ENCODE measurements at regions not wholly inside any gene's neighbourhood (a gene's known extent, or its start where the extent isn't known, plus 50 kb on each side); places are given as distances from the start of the nearest gene placed in this dataset.

DNA sequence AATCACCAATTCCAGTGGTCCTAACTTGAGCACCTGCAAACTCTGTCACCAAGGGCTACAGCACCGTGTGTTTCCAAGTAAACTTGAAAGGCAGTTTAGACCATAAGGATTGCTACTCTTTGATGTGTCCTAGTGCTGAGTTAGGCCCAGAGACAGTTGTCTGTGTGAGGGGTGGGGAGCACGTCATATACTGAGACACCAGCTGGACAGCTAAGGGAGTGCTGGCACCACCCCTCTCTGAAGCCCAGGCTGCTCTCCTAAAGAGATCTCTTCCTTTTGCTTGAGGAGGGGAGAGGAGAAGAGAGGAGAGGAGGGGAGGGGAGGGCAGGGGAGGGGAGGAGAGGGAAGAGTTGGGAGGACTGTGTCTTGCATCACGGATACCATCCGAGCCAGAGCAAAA lies 218.7 kb upstream of the TACR3 start:
- Histone ChIP-seq H3K9me3 (peaks cover 0 to 6% (median 0%) of the 10 kb centered on the region in 12 donors), H3K4me1 (no peaks in the 10 kb centered on the region), H3K27me3 (no peaks in the 10 kb centered on the region), H3K4me3 (no peak overlapping the region), H3K27ac (no peak overlapping the region), H3K36me3 (no peaks in the 10 kb centered on the region)
- no peak for TF ChIP-seq POLR2A (IDR thresholded peaks at IDR 0.05)
- TF ChIP-seq, protein P1, sequence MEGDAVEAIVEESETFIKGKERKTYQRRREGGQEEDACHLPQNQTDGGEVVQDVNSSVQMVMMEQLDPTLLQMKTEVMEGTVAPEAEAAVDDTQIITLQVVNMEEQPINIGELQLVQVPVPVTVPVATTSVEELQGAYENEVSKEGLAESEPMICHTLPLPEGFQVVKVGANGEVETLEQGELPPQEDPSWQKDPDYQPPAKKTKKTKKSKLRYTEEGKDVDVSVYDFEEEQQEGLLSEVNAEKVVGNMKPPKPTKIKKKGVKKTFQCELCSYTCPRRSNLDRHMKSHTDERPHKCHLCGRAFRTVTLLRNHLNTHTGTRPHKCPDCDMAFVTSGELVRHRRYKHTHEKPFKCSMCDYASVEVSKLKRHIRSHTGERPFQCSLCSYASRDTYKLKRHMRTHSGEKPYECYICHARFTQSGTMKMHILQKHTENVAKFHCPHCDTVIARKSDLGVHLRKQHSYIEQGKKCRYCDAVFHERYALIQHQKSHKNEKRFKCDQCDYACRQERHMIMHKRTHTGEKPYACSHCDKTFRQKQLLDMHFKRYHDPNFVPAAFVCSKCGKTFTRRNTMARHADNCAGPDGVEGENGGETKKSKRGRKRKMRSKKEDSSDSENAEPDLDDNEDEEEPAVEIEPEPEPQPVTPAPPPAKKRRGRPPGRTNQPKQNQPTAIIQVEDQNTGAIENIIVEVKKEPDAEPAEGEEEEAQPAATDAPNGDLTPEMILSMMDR (IDR thresholded peaks at IDR 0.05), result no peak
- ATAC-seq (no peak), DNase-seq (no peak)
- intact Hi-C loops (cut with DNase I), result no loop called here
- 75 to 87% (median 85%) methylated on average over 4 of the region's 4 CpGs for WGBS, 4 donors

DNA sequence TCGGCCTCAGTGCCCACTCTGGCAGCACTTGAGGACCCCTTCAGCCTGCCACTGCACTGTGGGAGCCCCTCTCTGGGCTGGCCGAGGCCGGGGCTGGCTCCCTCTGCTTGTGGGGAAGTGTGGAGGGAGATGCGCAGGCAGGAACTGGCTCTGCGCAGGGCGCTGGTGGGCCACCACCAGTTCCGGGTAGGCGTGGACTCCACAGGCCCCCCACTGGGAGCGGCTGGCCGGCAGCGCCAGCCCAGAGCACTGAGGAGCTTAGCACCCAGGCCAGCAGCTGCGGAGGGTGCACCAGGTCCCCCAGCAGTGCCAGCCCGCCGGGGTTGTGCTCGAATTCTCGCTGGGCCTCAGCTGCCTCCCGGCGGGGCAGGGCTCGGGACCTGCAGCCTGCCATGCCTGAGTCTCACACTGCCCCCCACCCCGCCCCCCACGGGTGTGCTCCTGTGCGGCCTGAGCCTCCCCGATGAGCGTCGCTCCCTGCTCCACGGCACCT lies 216.9 kb upstream of the TACR3 start:
- Histone ChIP-seq H3K36me3 (no peaks in the 10 kb centered on the region), H3K27ac (no peak overlapping the region), H3K4me1 (no peaks in the 10 kb centered on the region), H3K27me3 (peaks cover 0 to 3% (median 0%) of the 10 kb centered on the region in 9 donors), H3K9me3 (peaks cover 0 to 6% (median 0%) of the 10 kb centered on the region in 12 donors), H3K4me3 (no peak overlapping the region)
- TF ChIP-seq, protein P1 (IDR thresholded peaks at IDR 0.05), result no peak
- no peak for TF ChIP-seq POLR2A (IDR thresholded peaks at IDR 0.05)
- intact Hi-C loops (cut with DNase I), result no loop called here
- DNase-seq (peak in 1 of 5 donors; percentile 52), ATAC-seq (no peak)
- WGBS, 4 donors, result 93 to 98% (median 96%) methylated on average over 12 to 26 of the region's 26 CpGs

DNA sequence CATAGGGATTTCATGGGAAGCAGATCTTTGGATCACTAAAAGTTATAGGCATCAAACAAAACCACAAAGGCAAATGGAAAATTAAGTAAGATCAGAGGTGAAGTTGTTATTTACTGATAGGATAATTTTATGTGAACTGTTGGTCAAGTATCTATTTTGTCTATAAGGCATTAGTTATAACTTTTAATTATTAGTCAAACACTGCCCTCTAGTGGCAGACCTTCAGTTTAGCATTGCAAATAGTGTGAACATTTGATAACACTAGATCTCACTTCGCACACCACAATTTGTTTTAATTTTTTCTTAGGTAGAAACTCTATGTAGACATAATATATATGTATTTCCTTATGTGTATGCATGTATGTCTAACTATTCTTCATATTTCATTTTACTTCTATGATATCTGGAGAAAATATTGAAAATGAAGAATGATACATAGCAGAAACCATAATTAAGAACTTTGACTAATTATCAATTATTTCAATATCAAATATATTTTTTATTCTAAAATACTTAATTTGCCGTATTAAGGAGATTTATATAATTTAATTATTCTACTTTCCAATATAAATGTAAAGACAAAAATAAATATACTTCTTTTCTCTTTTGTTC lies 214.5 kb upstream of the TACR3 start:
- peaks cover 0 to 6% (median 0%) of the 10 kb centered on the region in 12 donors for H3K9me3 ChIP-seq
- no peak for TF ChIP-seq POLR2A (IDR thresholded peaks at IDR 0.05)
- TF ChIP-seq, protein P1 (IDR thresholded peaks at IDR 0.05), result peak; percentile 55 to 85 (median 74)
- H3K4me3 ChIP-seq, result no peak overlapping the region
- ATAC-seq (no peak), DNase-seq (no peak)
- no peaks in the 10 kb centered on the region for H3K4me1 ChIP-seq
- peaks cover 0 to 3% (median 0%) of the 10 kb centered on the region in 9 donors for H3K27me3 ChIP-seq
- H3K36me3 ChIP-seq, result no peaks in the 10 kb centered on the region
- intact Hi-C loops (cut with DNase I), result no loop called here
- WGBS, 4 donors, result 21 to 33% (median 29%) methylated on average over 2 of the region's 2 CpGs
- no peak overlapping the region for H3K27ac ChIP-seq

DNA sequence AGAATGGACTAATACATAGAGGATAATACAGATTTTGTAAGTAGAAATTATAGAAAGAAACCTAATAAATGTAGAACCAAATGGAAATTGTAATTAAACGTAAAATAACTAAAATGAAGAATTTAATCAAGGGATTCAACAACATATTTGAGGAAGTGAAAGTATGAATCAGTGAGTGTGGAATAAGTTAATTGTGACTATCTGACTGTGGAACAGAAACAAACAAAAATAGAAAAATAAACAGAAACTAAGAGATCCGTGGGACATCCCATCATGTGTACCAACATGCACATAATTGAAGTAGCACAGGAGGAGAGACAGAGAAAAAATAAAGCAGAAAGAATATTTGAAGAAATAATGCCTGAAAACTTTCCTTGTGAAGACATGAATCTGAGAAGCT lies 208.6 kb upstream of the TACR3 start:
- no peak for TF ChIP-seq POLR2A (IDR thresholded peaks at IDR 0.05)
- TF ChIP-seq, protein P1 (IDR thresholded peaks at IDR 0.05), result no peak
- Histone ChIP-seq H3K4me1 (no peaks in the 10 kb centered on the region), H3K27ac (no peak overlapping the region), H3K9me3 (no peaks in the 10 kb centered on the region), H3K4me3 (no peak overlapping the region), H3K27me3 (peaks cover 0 to 3% (median 0%) of the 10 kb centered on the region in 9 donors), H3K36me3 (no peaks in the 10 kb centered on the region)
- WGBS, 4 donors, result 69 to 77% (median 71%) methylated on average over 2 of the region's 2 CpGs
- intact Hi-C loops (cut with DNase I), result no loop called here
- ATAC-seq, result no peak
- no peak for DNase-seq
